ENCODE measurements at regions not wholly inside any gene's neighbourhood (a gene's known extent, or its start where the extent isn't known, plus 50 kb on each side); places are given as distances from the start of the nearest gene placed in this dataset.

- Histone ChIP-seq H3K9me2 (ENCODE audit: insufficient read depth, low read length) (no peaks in the 10 kb centered on the region), H3K27ac (ENCODE audit: low read length) (no peak overlapping the region), H3K9ac (ENCODE audit: low read length) (no peak overlapping the region), H2AFZ (ENCODE audit: low read depth, low read length) (no peak overlapping the region), H3K79me2 (replicated peaks; ENCODE audit: insufficient read depth, low read length) (no peaks in the 10 kb centered on the region), H4K20me1 (ENCODE audit: insufficient read depth) (no peaks in the 10 kb centered on the region), H3K36me3 (ENCODE audit: insufficient read depth, low read length) (no peaks in the 10 kb centered on the region), H3F3A (ENCODE audit: insufficient read depth, low read length, poor library complexity, severe bottlenecking) (no peaks in the 10 kb centered on the region), H3K4me2 (ENCODE audit: low read length) (no peak overlapping the region), H3K4me3 (ENCODE audit: low read length) (no peak overlapping the region), H3K9me3 (ENCODE audit: low read length) (no peaks in the 10 kb centered on the region), H3K27me3 (ENCODE audit: insufficient read depth, low read depth, low read length) (no peaks in the 10 kb centered on the region)
- no peak for TF ChIP-seq SMC3 (conservative IDR thresholded peaks at IDR 0.05; ENCODE audit: poor library complexity)
- TF ChIP-seq MXI1 (conservative IDR thresholded peaks at IDR 0.05; ENCODE audit: poor library complexity, severe bottlenecking) = no peak
- TF ChIP-seq EZH2 (IDR thresholded peaks at IDR 0.05; ENCODE audit: borderline replicate concordance, insufficient read depth, low read length, poor library complexity, severe bottlenecking) = no peak
- no peak for TF ChIP-seq EP300 (conservative IDR thresholded peaks at IDR 0.05; ENCODE audit: poor library complexity, severe bottlenecking)
- TF ChIP-seq REST (IDR thresholded peaks at IDR 0.05; ENCODE audit: borderline replicate concordance) = no peak
- no peak for TF ChIP-seq POLR2AphosphoS5 (IDR thresholded peaks at IDR 0.05)
- no peak for TF ChIP-seq RAD21 (conservative IDR thresholded peaks at IDR 0.05)
- TF ChIP-seq TAF1 (IDR thresholded peaks at IDR 0.05; ENCODE audit: low read depth) = no peak
- TF ChIP-seq CTCF (IDR thresholded peaks at IDR 0.05; ENCODE audit: poor library complexity, severe bottlenecking) = no peak
These were observed 164.5 kb upstream of the TLE3 start for GRCh38 chr15:70262171-70262570.

GRCh38 chr15:70261083-70261482 lies 163.4 kb upstream of the TLE3 start:
- no peaks in the 10 kb centered on the region for H3K79me2 ChIP-seq (replicated peaks; ENCODE audit: insufficient read depth, low read length)
- H4K20me1 ChIP-seq (ENCODE audit: insufficient read depth) = no peaks in the 10 kb centered on the region
- H2AFZ ChIP-seq (ENCODE audit: low read depth, low read length) = no peak overlapping the region
- H3K4me3 ChIP-seq (ENCODE audit: low read length) = no peak overlapping the region
- no peak overlapping the region for H3K27ac ChIP-seq (ENCODE audit: low read length)
- no peak for TF ChIP-seq TAF1 (IDR thresholded peaks at IDR 0.05; ENCODE audit: low read depth)
- TF ChIP-seq EP300 (conservative IDR thresholded peaks at IDR 0.05; ENCODE audit: poor library complexity, severe bottlenecking) = no peak
- TF ChIP-seq POLR2AphosphoS5 (IDR thresholded peaks at IDR 0.05) = no peak
- no peak for TF ChIP-seq EZH2 (IDR thresholded peaks at IDR 0.05; ENCODE audit: borderline replicate concordance, insufficient read depth, low read length, poor library complexity, severe bottlenecking)
- TF ChIP-seq MXI1 (conservative IDR thresholded peaks at IDR 0.05; ENCODE audit: poor library complexity, severe bottlenecking) = no peak
- TF ChIP-seq CTCF (IDR thresholded peaks at IDR 0.05; ENCODE audit: poor library complexity, severe bottlenecking) = no peak
- no peak for TF ChIP-seq RAD21 (conservative IDR thresholded peaks at IDR 0.05)
- no peaks in the 10 kb centered on the region for H3K36me3 ChIP-seq (ENCODE audit: insufficient read depth, low read length)
- H3K9me2 ChIP-seq (ENCODE audit: insufficient read depth, low read length) = no peaks in the 10 kb centered on the region
- H3K4me2 ChIP-seq (ENCODE audit: low read length) = no peak overlapping the region
- H3K9me3 ChIP-seq (ENCODE audit: low read length) = no peaks in the 10 kb centered on the region
- H3K9ac ChIP-seq (ENCODE audit: low read length) = no peak overlapping the region
- H3K27me3 ChIP-seq (ENCODE audit: insufficient read depth, low read depth, low read length) = no peaks in the 10 kb centered on the region
- no peaks in the 10 kb centered on the region for H3F3A ChIP-seq (ENCODE audit: insufficient read depth, low read length, poor library complexity, severe bottlenecking)

All from neural cell (in vitro differentiated cells).